HG03354 (cell line): ENCODE measurements at regions not wholly inside any gene's neighbourhood (a gene's known extent, or its start where the extent isn't known, plus 50 kb on each side); places are given as distances from the start of the nearest gene placed in this dataset.

ENCODE experiments used
- ATAC-seq: cut with Tn5 transposase; IDR thresholded peaks from one replicate; pipeline ENCODE4 v1.9.1; 2021; ENCODE audit warnings: mild to moderate bottlenecking; ENCODE audit not compliant: unreplicated experiment, poor library complexity, severe bottlenecking

DNA sequence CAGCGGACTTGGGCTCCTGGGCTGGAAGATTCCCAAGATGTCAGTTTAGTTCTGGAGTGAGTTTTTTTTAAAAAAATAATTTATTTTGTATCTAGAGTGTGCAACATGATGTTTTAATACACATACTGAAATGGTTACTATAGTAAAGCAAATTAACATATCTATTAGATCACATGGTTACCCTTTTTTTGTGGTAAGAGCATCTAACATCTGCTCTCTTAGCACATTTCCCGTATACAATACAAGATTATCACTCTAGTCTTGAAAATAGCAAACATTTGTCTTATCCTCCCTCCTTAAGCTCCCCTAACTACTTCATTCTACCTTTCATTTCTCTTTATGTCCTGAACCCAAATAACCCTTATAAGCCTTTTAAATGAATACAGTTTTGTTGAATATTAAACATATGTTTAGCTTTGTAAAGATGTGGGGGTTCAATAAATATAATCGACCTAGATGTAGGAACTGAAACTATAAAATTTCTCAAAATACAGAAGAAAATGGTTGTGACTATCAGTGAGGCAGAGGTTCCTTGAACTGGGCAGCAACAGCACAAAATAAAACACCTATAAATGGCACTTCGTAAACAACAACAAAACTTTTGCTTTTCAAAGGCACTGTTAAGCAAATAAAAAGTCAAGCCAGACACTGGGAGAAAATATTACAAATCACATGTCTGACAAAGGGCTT is 466.6 kb downstream of the FGF9 start:
- no peak for ATAC-seq

DNA sequence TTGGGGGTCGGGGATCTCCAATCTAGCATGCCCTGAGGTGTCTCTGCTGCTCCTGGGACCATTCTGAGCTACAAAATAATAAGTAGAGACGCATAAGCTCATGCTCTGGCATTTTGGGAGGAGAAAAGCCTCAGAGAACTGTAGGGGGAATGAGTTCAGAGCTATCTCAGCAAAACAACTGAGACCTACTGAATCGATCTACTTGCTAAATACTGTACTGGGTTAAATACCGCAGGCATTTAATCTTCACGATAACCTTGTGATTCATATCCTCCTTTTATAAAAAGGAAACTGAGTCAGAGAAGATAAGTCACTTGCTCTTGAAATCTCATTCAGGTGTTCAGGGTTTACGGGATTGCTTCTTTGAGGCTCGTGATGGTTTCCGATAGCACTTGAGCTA is 468.1 kb downstream of the FGF9 start:
- no peak for ATAC-seq

DNA sequence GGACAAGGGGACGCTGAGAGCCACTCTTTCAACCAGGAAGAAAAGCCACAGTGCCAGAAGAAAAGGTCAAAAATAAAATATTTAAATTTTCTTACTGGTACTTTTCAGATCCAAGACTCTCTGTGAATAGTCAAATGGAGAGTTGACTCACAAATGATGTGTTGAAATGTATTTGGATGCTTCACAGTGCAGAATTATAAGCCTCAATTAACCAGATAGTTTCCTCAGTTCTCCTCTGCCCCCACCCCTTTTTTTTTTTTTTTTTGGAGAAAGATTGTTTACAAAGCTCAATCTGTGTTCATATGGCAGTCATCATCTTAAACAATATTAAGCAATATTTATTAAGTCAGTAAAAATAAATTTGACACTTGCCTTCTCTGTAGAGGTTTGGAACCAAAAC is 470.8 kb downstream of the FGF9 start:
- ATAC-seq = no peak

DNA sequence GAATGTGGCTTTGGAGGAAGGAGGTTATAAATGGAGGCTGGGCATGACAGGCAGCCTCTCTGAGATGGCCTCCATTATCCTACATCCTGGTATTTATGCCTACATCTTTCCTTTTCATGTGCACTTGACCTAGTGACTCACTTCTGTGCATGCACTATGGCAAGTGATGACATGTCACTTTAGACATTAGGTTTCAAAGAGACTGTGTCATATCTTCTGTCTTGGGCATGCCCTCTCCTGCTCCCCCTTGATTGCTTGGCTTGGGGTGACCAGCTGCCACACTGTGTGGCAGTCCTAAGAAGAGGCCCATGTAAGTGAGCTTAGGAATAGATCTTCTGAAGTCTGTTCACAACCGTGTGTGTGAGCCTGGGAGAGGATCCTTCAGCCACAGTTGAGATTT is 472.8 kb downstream of the FGF9 start:
- ATAC-seq = no peak

DNA sequence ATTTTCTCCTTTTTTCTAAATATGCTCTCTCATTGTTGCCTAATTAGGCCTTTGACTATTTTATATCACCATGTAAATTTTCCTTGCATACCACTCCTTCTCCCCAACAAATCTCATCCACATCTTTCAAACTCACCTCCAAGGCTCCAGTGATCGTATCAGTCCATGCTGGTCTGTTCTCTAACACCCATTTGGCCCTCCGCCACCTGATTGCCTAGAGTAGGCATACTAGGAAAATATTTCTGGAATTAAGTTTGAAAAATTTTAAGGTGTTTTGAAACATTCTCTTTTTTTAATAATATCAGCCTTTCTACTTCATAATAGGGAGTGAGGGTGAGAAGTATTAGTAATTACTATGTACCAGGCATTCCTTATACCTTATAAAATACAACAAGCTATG is 473.9 kb downstream of the FGF9 start:
- no peak for ATAC-seq

DNA sequence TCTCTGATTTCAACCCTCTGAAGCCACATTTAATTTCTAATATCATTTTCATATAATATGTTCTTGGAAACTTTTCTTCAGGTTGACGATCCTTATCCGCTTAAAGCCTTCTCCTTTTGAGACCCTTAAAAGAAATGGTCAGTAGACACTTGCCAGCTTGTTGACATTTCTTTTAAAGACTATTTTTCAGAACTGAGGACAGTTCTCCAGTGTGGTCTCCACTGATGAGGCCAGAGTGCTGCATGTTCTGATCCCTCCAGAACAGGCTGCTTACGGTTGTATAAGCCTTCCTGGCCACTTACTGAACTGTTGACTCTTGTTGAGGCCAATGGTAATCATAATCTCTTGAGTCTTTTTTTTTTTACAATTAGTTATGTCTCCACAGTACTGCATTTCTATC is 477.3 kb downstream of the FGF9 start:
- ATAC-seq = no peak

DNA sequence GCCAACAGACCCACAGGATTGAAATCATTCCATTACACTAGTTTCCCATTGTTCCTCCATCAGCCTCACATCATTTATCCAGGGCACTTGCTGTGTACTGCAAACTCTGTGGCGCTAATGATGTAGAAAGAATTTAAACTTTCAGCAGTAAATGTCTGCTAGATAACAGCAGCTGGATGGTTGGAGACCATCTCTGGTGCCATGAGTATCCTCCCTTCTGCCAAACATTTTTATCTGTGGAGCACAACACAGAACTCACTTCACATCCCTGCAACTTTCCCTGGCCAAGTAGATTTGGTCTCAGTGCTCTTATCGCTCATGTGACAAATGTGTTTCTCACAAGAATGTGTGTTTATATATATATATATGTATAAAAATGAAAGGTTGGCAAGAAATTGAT is 481.9 kb downstream of the FGF9 start:
- no peak for ATAC-seq

DNA sequence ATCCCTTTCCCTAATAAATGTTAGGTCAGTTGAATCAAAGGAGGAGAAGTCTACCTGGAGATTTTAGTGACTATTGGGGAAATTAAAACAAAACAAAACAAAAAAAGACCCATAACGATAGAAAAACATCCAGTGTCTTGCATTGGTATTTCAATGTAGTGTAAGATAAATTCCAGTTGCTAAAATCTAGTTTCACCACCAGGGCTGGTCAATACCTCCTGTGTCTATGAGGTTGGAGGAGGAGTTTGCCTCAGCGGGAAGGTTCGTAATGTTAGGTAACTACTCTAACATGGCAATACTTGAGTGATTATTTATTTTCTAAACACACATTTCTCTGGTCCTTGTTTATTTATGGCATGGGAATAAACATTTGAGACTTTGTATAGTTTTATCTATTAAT is 483.2 kb downstream of the FGF9 start:
- no peak for ATAC-seq

DNA sequence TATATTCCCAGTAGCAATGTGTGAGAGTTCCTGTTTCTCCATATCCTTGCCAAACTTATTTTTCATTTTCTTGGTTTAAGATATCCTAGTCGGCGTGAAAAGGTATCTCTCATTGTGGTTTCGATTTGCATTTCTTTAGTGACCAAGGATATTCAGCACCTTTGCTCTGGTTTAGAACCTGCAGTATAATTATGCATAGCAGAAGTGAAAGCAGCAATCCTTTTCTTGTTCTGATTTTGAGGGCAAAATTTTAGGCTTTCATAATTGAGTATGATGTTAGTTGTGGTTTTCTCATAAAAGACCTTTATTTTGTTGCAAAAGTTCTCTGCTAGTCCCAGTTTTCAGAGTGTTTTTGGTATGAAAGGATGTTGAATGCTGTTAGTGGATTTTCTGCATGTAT is 491.0 kb downstream of the FGF9 start:
- ATAC-seq = peak; percentile 92

DNA sequence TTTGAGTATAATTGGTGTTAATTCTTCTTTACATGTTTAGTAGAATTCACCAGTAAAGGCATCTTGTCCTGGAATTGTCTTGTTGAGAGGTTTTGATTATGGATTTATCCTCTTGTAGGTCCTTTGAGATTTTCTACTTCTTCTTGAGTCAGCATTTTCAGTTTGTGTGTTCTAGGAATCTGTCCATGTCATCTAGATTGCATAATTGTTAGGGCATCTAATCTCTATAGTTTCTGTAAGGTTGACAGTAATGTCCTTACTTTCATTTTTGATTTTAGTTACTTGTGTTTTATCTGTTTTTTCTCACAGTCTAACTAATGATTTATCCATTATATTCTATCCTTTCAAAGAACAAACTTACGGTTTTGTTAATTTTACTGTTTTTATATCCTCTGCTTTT is 492.0 kb downstream of the FGF9 start:
- peak; percentile 62 for ATAC-seq

DNA sequence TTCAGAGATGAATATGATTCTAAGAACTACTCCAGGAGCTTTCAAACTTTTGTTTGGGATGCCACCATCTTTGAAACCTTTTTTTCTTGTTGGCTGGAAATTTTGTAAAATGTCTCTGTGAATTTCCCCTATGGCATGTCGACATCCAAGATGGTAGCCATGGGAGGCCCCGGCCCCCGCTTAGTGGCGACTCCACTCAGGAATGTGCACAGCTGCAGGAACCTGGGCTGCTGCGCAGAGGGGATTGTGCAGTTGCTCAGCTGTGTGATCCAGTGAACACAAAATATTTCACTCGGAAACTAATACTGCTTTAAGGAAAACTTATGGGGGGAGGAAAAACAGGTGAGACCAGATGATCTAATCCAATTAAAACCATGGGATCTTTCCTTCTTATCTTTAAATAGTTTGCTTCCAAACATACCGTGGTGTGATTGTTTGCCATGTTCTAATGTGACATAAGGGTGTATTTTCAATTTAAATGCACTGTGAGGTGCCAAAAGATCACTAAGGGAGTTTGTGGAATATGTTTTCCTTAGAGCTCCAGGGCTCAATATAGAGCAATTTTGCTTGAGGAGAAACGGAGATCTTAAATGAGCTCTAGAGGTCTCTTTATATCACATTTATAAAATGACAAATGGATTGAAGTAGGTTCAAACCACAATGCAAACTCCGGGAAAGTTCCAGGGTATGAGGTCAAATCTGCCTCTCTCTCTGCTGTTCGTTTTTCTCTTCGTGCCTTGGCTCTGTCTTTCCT is 497.7 kb downstream of the FGF9 start:
- ATAC-seq = no peak

DNA sequence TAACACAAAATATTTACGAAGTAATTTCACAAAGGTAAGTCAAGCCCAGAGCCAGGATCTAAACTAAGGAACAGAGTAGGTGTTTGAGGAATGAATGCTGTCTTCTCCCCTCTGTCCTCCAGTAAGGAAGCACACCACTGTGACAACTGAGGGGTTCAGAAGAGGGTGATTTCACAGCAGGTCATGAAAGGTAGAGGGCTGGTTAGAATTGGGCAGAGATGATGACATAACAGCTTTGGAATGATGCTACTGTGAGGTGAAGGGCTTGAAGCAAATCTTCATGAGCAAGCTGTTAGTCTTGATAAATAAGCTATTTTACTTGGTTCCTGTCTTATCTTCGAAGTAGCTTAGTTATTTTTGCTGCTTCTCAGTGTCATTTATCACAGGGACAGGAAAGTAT is 498.6 kb downstream of the FGF9 start:
- ATAC-seq = no peak

DNA sequence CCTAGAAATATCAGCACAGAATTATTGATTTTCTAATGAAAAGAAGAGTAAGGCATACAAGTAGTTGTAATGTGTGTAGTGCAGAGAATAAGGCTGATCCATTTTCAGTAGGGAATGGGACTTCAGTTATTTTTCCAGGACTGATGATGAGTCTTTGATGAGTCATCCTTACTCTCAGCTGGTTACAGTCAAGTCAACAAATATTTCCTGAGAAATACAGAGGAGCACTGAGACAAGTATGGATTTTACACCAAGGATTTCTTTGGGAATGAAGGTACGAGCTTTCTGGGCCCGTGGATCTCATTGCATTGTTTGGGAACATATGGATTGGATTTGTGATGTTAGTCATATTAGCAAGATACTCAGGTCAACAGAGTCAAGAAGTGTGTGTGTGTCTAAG is 502.7 kb downstream of the FGF9 start:
- no peak for ATAC-seq

DNA sequence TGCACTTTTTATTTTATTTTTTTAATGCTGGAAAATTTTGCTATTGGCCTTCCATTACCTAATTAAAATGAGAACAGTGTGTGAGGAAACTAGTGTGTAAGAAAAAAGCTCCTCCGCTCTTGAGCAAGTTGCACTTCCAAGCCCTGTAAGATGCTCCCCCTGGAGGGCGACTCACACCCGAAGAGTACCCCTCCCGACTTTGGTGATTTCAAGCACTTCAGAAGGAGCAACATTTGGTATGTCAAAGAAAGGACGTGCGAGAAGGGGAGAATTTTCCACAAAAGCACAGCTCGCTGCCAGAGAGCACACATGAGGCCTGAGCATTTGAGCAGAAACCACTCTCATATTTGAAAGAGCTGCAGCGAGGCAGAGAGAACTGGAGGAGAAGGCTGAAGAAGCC is 504.4 kb downstream of the FGF9 start:
- no peak for ATAC-seq

DNA sequence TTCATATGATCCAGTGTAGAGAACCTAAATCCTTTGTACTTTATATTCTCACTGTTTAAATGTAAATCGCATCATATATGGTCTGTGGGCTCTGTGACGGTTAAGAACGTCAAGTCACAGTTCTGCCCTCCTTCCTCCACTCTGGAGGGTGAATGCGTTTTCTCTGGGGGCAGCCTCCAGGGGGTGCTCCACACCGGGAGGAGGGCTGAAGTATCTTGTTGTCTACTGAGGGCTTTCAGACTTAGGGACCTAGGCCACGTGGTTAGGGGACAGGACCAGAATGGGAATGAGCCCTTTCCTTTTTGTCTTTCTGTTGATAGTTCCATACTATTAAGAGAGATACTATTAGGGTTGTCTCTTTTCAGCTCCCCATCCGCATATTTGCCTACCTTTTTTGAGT is 504.9 kb downstream of the FGF9 start:
- no peak for ATAC-seq

DNA sequence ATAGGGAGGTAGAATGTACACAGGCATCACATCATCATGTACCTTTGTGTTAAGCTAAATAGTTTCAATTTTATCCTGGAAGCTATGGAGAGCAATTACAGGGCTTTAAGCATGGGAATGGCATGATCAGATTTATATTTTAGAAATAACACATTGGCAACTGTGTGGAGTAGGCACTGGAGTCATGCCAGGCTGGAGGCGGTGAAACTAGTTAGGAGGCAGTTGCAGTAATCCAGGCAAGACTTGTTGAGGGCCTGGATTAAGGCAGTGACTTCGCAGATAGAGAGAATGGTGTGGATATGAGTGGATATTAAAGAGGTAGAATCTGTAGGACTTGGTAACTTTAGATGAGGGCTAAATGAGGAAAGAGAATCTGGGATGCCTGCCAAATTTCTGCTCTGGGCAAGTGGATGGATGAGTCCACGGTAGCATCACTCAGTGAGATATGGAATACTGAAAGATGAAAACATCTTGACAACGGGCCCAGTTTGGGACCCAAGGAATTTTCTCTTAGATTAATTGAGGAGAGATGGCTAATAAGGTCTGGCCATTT is 506.2 kb downstream of the FGF9 start:
- no peak for ATAC-seq

DNA sequence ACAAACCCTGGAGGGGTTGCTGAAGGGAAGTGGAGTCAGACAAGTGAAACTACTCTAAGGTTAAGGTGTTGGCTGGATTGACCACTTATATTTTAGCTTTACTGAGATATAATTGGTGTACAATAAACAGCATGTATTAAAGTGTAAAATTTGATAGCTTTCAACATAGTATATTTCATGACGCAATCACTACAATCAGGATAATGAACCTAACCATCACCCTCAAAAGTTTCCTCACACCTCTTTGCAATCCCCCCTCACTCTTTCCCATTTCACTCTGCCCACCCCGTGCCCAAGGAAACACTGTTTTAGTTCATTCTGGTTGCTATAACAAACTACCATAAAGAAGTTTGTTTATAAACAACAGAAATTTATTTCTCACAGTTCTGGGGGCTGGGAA is 508.0 kb downstream of the FGF9 start:
- ATAC-seq = no peak

DNA sequence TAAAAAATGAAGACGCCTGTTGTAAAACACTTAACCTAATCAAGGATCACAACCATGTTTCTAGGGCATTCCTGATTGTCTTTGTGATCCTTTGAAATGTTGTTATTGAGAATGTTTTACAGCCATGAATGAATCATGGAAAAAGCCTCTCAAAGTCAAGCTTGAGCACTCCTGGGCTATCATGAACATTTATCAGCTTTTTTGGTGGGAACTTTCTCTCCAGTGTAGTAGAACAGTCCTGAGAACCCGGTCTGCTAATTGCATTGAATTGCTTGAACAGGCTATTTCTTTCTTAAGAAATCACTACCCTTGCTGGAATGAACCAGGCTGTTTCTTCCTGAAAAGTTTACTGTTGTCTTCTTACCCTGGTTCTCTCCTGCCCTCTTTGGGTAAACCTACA is 516.5 kb downstream of the FGF9 start:
- ATAC-seq = no peak

DNA sequence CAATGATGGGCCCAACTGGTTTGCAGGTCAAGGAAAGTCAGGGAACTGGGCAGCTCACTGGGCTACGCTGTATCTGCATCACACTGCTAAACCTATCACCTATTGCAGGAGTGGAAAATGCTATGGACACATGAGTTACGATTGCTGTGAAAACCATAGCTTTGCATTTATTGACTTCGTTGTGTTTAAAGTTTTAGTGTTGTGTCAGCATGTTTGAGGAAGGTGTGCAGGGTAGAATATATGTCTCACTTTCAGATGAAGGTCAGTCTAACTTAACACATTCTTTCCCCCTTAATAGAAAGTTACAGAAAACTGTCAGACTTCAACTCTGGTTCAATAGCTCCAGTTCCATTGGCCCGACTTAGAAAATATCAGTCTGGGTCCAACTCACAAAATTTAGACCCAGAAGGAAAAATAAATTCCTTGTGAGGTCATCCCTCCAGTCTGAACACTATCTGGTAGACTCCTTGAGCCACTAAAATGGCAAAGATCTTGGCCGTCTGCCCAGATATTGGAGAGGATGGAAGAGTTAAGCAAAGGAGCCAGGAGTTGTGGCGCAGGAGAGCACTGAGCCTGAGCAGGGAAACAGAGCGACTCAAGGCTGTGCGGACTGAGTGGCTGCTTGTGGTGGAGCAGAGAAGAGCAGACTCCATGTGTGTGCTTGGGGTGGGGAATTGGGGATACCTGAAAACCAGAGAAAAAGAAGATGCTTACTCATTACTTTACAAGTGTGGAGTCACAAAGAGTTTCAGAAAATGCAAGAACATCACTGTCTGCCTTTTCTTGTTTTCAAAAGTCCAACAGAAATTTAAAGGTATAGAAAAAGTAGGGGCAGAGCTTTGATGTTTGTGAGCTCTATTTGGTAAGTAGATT is 518.5 kb downstream of the FGF9 start:
- ATAC-seq = no peak

DNA sequence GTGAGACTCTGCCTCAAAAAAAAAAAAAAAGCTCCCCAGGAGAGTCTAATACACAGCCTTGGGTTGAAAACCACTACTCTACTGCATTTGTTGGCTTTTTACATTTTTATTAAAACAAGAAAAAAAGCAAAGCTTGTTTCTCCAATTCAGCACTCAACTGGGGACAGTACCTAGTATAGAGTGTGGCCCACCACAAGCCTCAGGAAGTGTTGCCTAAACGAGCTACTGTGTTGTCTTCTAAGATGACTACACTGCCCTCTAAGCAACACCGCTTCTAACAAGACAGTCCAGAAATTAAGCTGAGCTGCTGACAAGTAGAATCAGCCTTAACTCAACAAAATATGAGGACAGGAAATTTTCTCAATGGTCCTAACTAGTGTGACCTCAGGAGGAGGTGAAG is 522.2 kb downstream of the FGF9 start:
- ATAC-seq = no peak
